ENCODE measurements at regions not wholly inside any gene's neighbourhood (a gene's known extent, or its start where the extent isn't known, plus 50 kb on each side); places are given as distances from the start of the nearest gene placed in this dataset.

- peaks cover 18% of the 10 kb centered on the region for H3K9me3 Mint-ChIP-seq (ENCODE audit: insufficient read depth)
- DNase-seq (no peak), ATAC-seq (ENCODE audit: low read depth) (no peak)
- H3K4me1 Mint-ChIP-seq = no peaks in the 10 kb centered on the region
- H3K36me3 ChIP-seq (replicated peaks in 1 of 2; ENCODE audit: control extremely low read depth in 1 of 2, control insufficient read depth in 1 of 2, extremely low read depth in 1 of 2, insufficient read depth in 2 of 2, low read length in 1 of 2) = no peaks in the 10 kb centered on the region
- H3K4me3 Mint-ChIP-seq = no peak overlapping the region
- H4K20me1 ChIP-seq (ENCODE audit: control insufficient read depth, insufficient read depth, low read length, poor library complexity, severe bottlenecking) = no peaks in the 10 kb centered on the region
- 50% methylated on average over 1 of the region's 4 CpGs for WGBS (ENCODE audit: insufficient coverage)
- peaks cover 0 to 5% (median under 1%) of the 10 kb centered on the region in 4 experiments for H3K27me3 ChIP-seq (replicated peaks in 1 of 4; ENCODE audit: control extremely low read depth in 1 of 4, control insufficient read depth in 3 of 4, insufficient read depth in 4 of 4, low read length in 3 of 4)
- no peak overlapping the region for H3K4me3 ChIP-seq (ENCODE audit: control extremely low read depth in 1 of 5, extremely low read depth in 1 of 5, insufficient read depth in 1 of 5, low read depth in 2 of 5, low read length in 4 of 5)
- H3K4me2 ChIP-seq (replicated peaks; ENCODE audit: low read depth, low read length, poor library complexity, severe bottlenecking) = no peak overlapping the region
- no peak overlapping the region for H3K9ac ChIP-seq (ENCODE audit: low read length)
- POLR2A ChIA-PET = no interaction called here
- no peak overlapping the region for H3K27ac ChIP-seq (ENCODE audit: low read length in 2 of 2)
- H3K79me2 ChIP-seq (ENCODE audit: control insufficient read depth, insufficient read depth, low read length) = no peaks in the 10 kb centered on the region
- H3K9me3 ChIP-seq (ENCODE audit: control extremely low read depth in 1 of 3, control insufficient read depth in 2 of 3, insufficient read depth in 1 of 3, low read length in 2 of 3) = peaks cover 2 to 16% (median 9%) of the 10 kb centered on the region in 3 donors
- H3K4me1 ChIP-seq (ENCODE audit: control insufficient read depth in 2 of 2, insufficient read depth in 2 of 2, low read length in 2 of 2) = no peaks in the 10 kb centered on the region
- TF ChIP-seq CTCF (IDR thresholded peaks at IDR 0.05) (no peak), EZH2 (IDR thresholded peaks at IDR 0.05; ENCODE audit: borderline replicate concordance, insufficient read depth, low read depth, low read length, poor library complexity, severe bottlenecking) (no peak)
- no peak overlapping the region for H3K27ac Mint-ChIP-seq
- H2AFZ ChIP-seq (ENCODE audit: insufficient read depth, low read depth, low read length, poor library complexity, severe bottlenecking) = no peak overlapping the region
- intact Hi-C loops (cut with micrococcal nuclease) = no loop called here
- H3K27me3 Mint-ChIP-seq = peaks cover 36% of the 10 kb centered on the region
- CTCF ChIA-PET = no interaction called here
Measured at GRCh38 chr2:54372361-54372760, 83.8 kb upstream of the SPTBN1 start.

GRCh38 chr2:54373855-54374254 is 82.3 kb upstream of the SPTBN1 start:
- intact Hi-C loops (cut with micrococcal nuclease) = no loop called here
- no peak overlapping the region for H3K9ac ChIP-seq (ENCODE audit: low read length)
- H2AFZ ChIP-seq (ENCODE audit: insufficient read depth, low read depth, low read length, poor library complexity, severe bottlenecking) = no peak overlapping the region
- no peaks in the 10 kb centered on the region for H3K36me3 ChIP-seq (replicated peaks in 1 of 2; ENCODE audit: control extremely low read depth in 1 of 2, control insufficient read depth in 1 of 2, extremely low read depth in 1 of 2, insufficient read depth in 2 of 2, low read length in 1 of 2)
- H3K27ac ChIP-seq (ENCODE audit: low read length in 2 of 2) = no peak overlapping the region
- H3K4me2 ChIP-seq (replicated peaks; ENCODE audit: low read depth, low read length, poor library complexity, severe bottlenecking) = no peak overlapping the region
- ChIA-PET POLR2A (no interaction called here), CTCF (no interaction called here)
- H3K9me3 ChIP-seq (ENCODE audit: control extremely low read depth in 1 of 3, control insufficient read depth in 2 of 3, insufficient read depth in 1 of 3, low read length in 2 of 3) = peaks cover 0 to 7% (median 3%) of the 10 kb centered on the region in 3 donors
- H3K4me1 ChIP-seq (ENCODE audit: control insufficient read depth in 2 of 2, insufficient read depth in 2 of 2, low read length in 2 of 2) = no peaks in the 10 kb centered on the region
- DNase-seq (no peak), ATAC-seq (ENCODE audit: low read depth) (no peak)
- Mint-ChIP-seq H3K4me1 (no peaks in the 10 kb centered on the region), H3K9me3 (ENCODE audit: insufficient read depth) (peaks cover 8% of the 10 kb centered on the region), H3K4me3 (no peak overlapping the region), H3K27ac (no peak overlapping the region), H3K27me3 (peaks cover 38% of the 10 kb centered on the region)
- TF ChIP-seq EZH2 (IDR thresholded peaks at IDR 0.05; ENCODE audit: borderline replicate concordance, insufficient read depth, low read depth, low read length, poor library complexity, severe bottlenecking) = no peak
- TF ChIP-seq CTCF (IDR thresholded peaks at IDR 0.05) = no peak
- no peaks in the 10 kb centered on the region for H4K20me1 ChIP-seq (ENCODE audit: control insufficient read depth, insufficient read depth, low read length, poor library complexity, severe bottlenecking)
- H3K4me3 ChIP-seq (ENCODE audit: control extremely low read depth in 1 of 5, extremely low read depth in 1 of 5, insufficient read depth in 1 of 5, low read depth in 2 of 5, low read length in 4 of 5) = no peak overlapping the region
- 85% methylated on average over 3 of the region's 3 CpGs for WGBS (ENCODE audit: insufficient coverage)
- peaks cover 0 to 5% (median 2%) of the 10 kb centered on the region in 4 experiments for H3K27me3 ChIP-seq (replicated peaks in 1 of 4; ENCODE audit: control extremely low read depth in 1 of 4, control insufficient read depth in 3 of 4, insufficient read depth in 4 of 4, low read length in 3 of 4)
- no peaks in the 10 kb centered on the region for H3K79me2 ChIP-seq (ENCODE audit: control insufficient read depth, insufficient read depth, low read length)
